ENCODE measurements at regions not wholly inside any gene's neighbourhood (a gene's known extent, or its start where the extent isn't known, plus 50 kb on each side); places are given as distances from the start of the nearest gene placed in this dataset.

- no peak for TF ChIP-seq CTCF (conservative IDR thresholded peaks at IDR 0.05; ENCODE audit: low read depth, low read length)
- no peak for TF ChIP-seq MAFK (IDR thresholded peaks at IDR 0.05; ENCODE audit: low read depth, low read length)
- TF ChIP-seq RFX5 (IDR thresholded peaks at IDR 0.05; ENCODE audit: low read depth, low read length): no peak
Measured at GRCh38 chrX:46254641-46255040, 290.6 kb downstream of the ZNF674 start.

Measured in IMR-90 (cell line).